ENCODE measurements at regions not wholly inside any gene's neighbourhood (a gene's known extent, or its start where the extent isn't known, plus 50 kb on each side); places are given as distances from the start of the nearest gene placed in this dataset.
A peak's percentile ranks its signal among the peaks of the same experiment; 100 is the strongest.

- ChIA-PET CTCF (interaction anchor here (1.4 to 1.6 kb wide), 4 partner anchors 12 to 291 kb away, joined by 3 to 5 read pairs (median 4); no protein-coding TSS in a partner anchor), POLR2A (no interaction called here)
- 87% methylated on average over 2 of the region's 2 CpGs for WGBS (ENCODE audit: missing lambda C conversion rate)
- no peak for DNase-seq (ENCODE audit: low read depth in 1 of 2, low spot score in 1 of 2)
- no peaks in the 10 kb centered on the region; the same call in 2 of the 3 replicates for H3K9me3 ChIP-seq
- FAIRE-seq = no peak
- peak overlapping the region in 1 of 2 experiments; percentile 75; a peak in 3 of 6 replicates for H3K27ac ChIP-seq
- TF ChIP-seq MAX (IDR thresholded peaks at IDR 0.05) = no peak
- TF ChIP-seq HOXB5 (CRISPR knock-in tag; IDR thresholded peaks at IDR 0.05) = no peak
- no peak for TF ChIP-seq REST (IDR thresholded peaks at IDR 0.05)
- no peak for TF ChIP-seq HEYL (CRISPR knock-in tag; IDR thresholded peaks at IDR 0.05)
- TF ChIP-seq NR3C1 (IDR thresholded peaks at IDR 0.05) = no peak
- no peak for TF ChIP-seq FOXS1 (CRISPR knock-in tag; IDR thresholded peaks at IDR 0.05)
- H3K4me2 ChIP-seq = no peak overlapping the region
- no peak overlapping the region for H3K4me3 ChIP-seq
- peaks cover 23% of the 10 kb centered on the region for H3K4me1 ChIP-seq
- no peak for ATAC-seq
Observed at GRCh38 chr6:133632906-133633305, 256.0 kb upstream of the TCF21 start.

- peaks cover 10% of the 10 kb centered on the region; the same call in 2 of the 3 replicates for H3K9me3 ChIP-seq
- 87% methylated on average over 3 of the region's 3 CpGs for WGBS (ENCODE audit: missing lambda C conversion rate)
- POLR2A ChIA-PET = no interaction called here
- CTCF ChIA-PET = interaction anchor here (0.9 kb wide), 1 partner anchor 65 kb away, joined by 3 read pairs; no protein-coding TSS in a partner anchor
- ATAC-seq (no peak), FAIRE-seq (no peak), DNase-seq (ENCODE audit: low read depth in 1 of 2, low spot score in 1 of 2) (no peak)
- no peak overlapping the region for H3K4me2 ChIP-seq
- peaks cover 23% of the 10 kb centered on the region for H3K4me1 ChIP-seq
- peak overlapping the region in 1 of 2 experiments; percentile 53; a peak in 1 of 6 replicates for H3K27ac ChIP-seq
- TF ChIP-seq EP300 (IDR thresholded peaks at IDR 0.05) (no peak), TP53 (CRISPR knock-in tag; IDR thresholded peaks at IDR 0.05) (no peak), HDAC2 (IDR thresholded peaks at IDR 0.05) (no peak), EHF (CRISPR knock-in tag; IDR thresholded peaks at IDR 0.05) (no peak), USF2 (IDR thresholded peaks at IDR 0.05) (no peak), MAFK (IDR thresholded peaks at IDR 0.05; ENCODE audit: partially characterized antibody) (no peak), E2F6 (IDR thresholded peaks at IDR 0.05; ENCODE audit: borderline replicate concordance, low read depth) (no peak), HOXB13 (CRISPR knock-in tag; IDR thresholded peaks at IDR 0.05; ENCODE audit: low read depth) (no peak), FOSB (CRISPR knock-in tag; IDR thresholded peaks at IDR 0.05) (no peak), CTCF (IDR thresholded peaks at IDR 0.05) (no peak), HES2 (IDR thresholded peaks at IDR 0.05) (no peak), ZFP36 (IDR thresholded peaks at IDR 0.05; ENCODE audit: borderline replicate concordance, partially characterized antibody) (no peak), FOXS1 (CRISPR knock-in tag; IDR thresholded peaks at IDR 0.05) (no peak), CBX8 (IDR thresholded peaks at IDR 0.05) (no peak), ATOH8 (CRISPR knock-in tag; IDR thresholded peaks at IDR 0.05; ENCODE audit: low read depth) (no peak), BCL3 (IDR thresholded peaks at IDR 0.05) (no peak), RNF2 (IDR thresholded peaks at IDR 0.05; ENCODE audit: borderline replicate concordance, low read depth) (no peak)
- no peak overlapping the region for H3K4me3 ChIP-seq
Observed at GRCh38 chr6:133634474-133634873, 254.4 kb upstream of the TCF21 start.

All from A549 (cell line).